ENCODE measurements at regions not wholly inside any gene's neighbourhood (a gene's known extent, or its start where the extent isn't known, plus 50 kb on each side); places are given as distances from the start of the nearest gene placed in this dataset.

- Histone ChIP-seq H3K9me3 (ENCODE audit: control insufficient read depth, insufficient read depth, low read length) (no peaks in the 10 kb centered on the region), H2AFZ (replicated peaks; ENCODE audit: low read length, poor library complexity) (no peak overlapping the region), H3K9me1 (ENCODE audit: insufficient read depth, low read length) (peaks cover 4% of the 10 kb centered on the region; the same call in 1 of the 2 replicates), H2AK5ac (ENCODE audit: low read depth, low read length) (no peak overlapping the region), H3K27me3 (ENCODE audit: control insufficient read depth, insufficient read depth, low read length) (no peaks in the 10 kb centered on the region), H2BK120ac (ENCODE audit: low read depth, low read length) (no peak overlapping the region), H3K23ac (ENCODE audit: low read depth, low read length) (no peak overlapping the region), H3K4me2 (ENCODE audit: low read depth, low read length) (no peak overlapping the region), H3K14ac (replicated peaks; ENCODE audit: low read depth, low read length) (no peak overlapping the region), H3K56ac (ENCODE audit: extremely low read depth, insufficient read depth, low read length) (no peak overlapping the region), H2AK9ac (replicated peaks; ENCODE audit: low read depth, low read length, poor library complexity) (no peak overlapping the region), H3K18ac (ENCODE audit: low read depth, low read length) (peak overlapping the region; percentile 20; the same call in 1 of the 2 replicates), H3K4me3 (ENCODE audit: insufficient read depth, low read depth, low read length) (no peak overlapping the region), H3K79me1 (ENCODE audit: low read depth in 1 of 2, low read length in 2 of 2) (no peaks in the 10 kb centered on the region; a peak in 1 of 4 replicates), H3K27ac (ENCODE audit: insufficient read depth, low read length) (no peak overlapping the region), H3K9ac (ENCODE audit: low read depth, low read length) (no peak overlapping the region), H4K5ac (ENCODE audit: low read depth, low read length) (no peak overlapping the region), H4K20me1 (ENCODE audit: insufficient read depth, low read length) (no peaks in the 10 kb centered on the region; the same call in 1 of the 2 replicates), H2BK15ac (ENCODE audit: low read depth, low read length) (no peak overlapping the region), H4K8ac (ENCODE audit: low read depth in 2 of 2, low read length in 2 of 2) (no peak overlapping the region), H3K4me1 (ENCODE audit: control insufficient read depth, insufficient read depth, low read length) (peaks cover 17% of the 10 kb centered on the region), H2BK20ac (ENCODE audit: low read depth, low read length) (no peak overlapping the region), H2BK5ac (ENCODE audit: low read depth, low read length, poor library complexity, severe bottlenecking) (no peak overlapping the region), H3K36me3 (ENCODE audit: control insufficient read depth, insufficient read depth, low read length) (peaks cover 15% of the 10 kb centered on the region), H4K91ac (ENCODE audit: insufficient read depth, low read depth, low read length) (no peak overlapping the region), H3K4ac (ENCODE audit: low read depth, low read length) (no peak overlapping the region)
- dilution Hi-C loops (cut with HindIII; ENCODE audit: low sequenced_read_pairs, unreplicated experiment) (no loop called here), in situ Hi-C loops (cut with MboI; ENCODE audit: low sequenced_read_pairs) (no loop called here), intact Hi-C loops (cut with micrococcal nuclease) (no loop called here)
- ChIA-PET CTCF (no interaction called here), POLR2A (ENCODE audit: unreplicated experiment) (no interaction called here)
- WGBS, 2 experiments (ENCODE audit: extremely low coverage in 2 of 2, insufficient read length in 1 of 2), result no CpG with 5 or more reads among the region's 1 CpG
- no TSS peak for BruUV-seq (replicated peaks)
- DNase-seq, result peak; percentile 61
- ATAC-seq (ENCODE audit: low read depth), result peak; percentile 64
- TF ChIP-seq CTCF (conservative IDR thresholded peaks at IDR 0.05; ENCODE audit: low read depth, low read length) (no peak), NFE2L2 (IDR thresholded peaks at IDR 0.05; ENCODE audit: low read depth, low read length) (no peak), SMC3 (IDR thresholded peaks at IDR 0.05; ENCODE audit: low read depth, low read length) (no peak), RCOR1 (IDR thresholded peaks at IDR 0.05; ENCODE audit: insufficient replicate concordance, low read length) (no peak), CEBPB (IDR thresholded peaks at IDR 0.05; ENCODE audit: low read depth, low read length) (no peak), USF2 (IDR thresholded peaks at IDR 0.05; ENCODE audit: low read depth, low read length) (no peak), ELK1 (IDR thresholded peaks at IDR 0.05; ENCODE audit: borderline replicate concordance, low read depth, low read length) (no peak), BHLHE40 (IDR thresholded peaks at IDR 0.05; ENCODE audit: low read depth, low read length) (no peak), MXI1 (IDR thresholded peaks at IDR 0.05; ENCODE audit: borderline replicate concordance, low read depth, low read length) (no peak), MAFK (IDR thresholded peaks at IDR 0.05; ENCODE audit: low read depth, low read length) (no peak), POLR2A (IDR thresholded peaks at IDR 0.05; ENCODE audit: low read depth, low read length) (no peak), RFX5 (IDR thresholded peaks at IDR 0.05; ENCODE audit: low read depth, low read length) (no peak), FOS (IDR thresholded peaks at IDR 0.05; ENCODE audit: low read depth, low read length) (no peak), RAD21 (IDR thresholded peaks at IDR 0.05; ENCODE audit: low read length) (no peak)
These were observed 242.0 kb downstream of the TBXT start for GRCh38 chr6:165925474-165926156.
